SK-N-SH (cell line): ENCODE measurements at regions not wholly inside any gene's neighbourhood (a gene's known extent, or its start where the extent isn't known, plus 50 kb on each side); places are given as distances from the start of the nearest gene placed in this dataset.

Experiments used
- ELF1 ChIP-seq: IDR thresholded peaks from 2 replicates; pipeline ENCODE4 v1.4.0; 2012
- FOSL2 ChIP-seq: IDR thresholded peaks from 2 replicates; pipeline ENCODE4 v1.4.0; 2012; ENCODE audit warnings: low read depth, mild to moderate bottlenecking, moderate library complexity, borderline replicate concordance
- GABPA ChIP-seq: IDR thresholded peaks from 2 replicates; pipeline ENCODE4 v1.4.0; 2012; ENCODE audit warnings: low read depth, mild to moderate bottlenecking
- JUND ChIP-seq: IDR thresholded peaks from 2 replicates; pipeline ENCODE4 v1.4.0; 2012
- NFIC ChIP-seq: IDR thresholded peaks from 2 replicates; pipeline ENCODE4 v1.4.0; 2012; ENCODE audit warnings: borderline replicate concordance
- POLR2AphosphoS5 ChIP-seq: IDR thresholded peaks from 2 replicates; pipeline ENCODE4 v1.6.1; 2012; ENCODE audit warnings: low read depth, low read length
- RFX5 ChIP-seq: IDR thresholded peaks from 2 replicates; pipeline ENCODE4 v1.6.1; 2012; ENCODE audit warnings: mild to moderate bottlenecking, improper control_type of control experiment, low read length
- SMC3 ChIP-seq: IDR thresholded peaks from 2 replicates; pipeline ENCODE4 v1.6.1; 2012; ENCODE audit warnings: low read depth, low read length, improper control_type of control experiment
- YY1 ChIP-seq: IDR thresholded peaks from 2 replicates; pipeline ENCODE4 v1.4.0; 2012; ENCODE audit warnings: low read depth, mild to moderate bottlenecking
- TF ChIP-seq, protein P1 (sequence below): fragments of 150-350 bp; IDR thresholded peaks from 2 replicates; pipeline ENCODE4 v1.6.1; 2017; ENCODE audit warnings: antibody characterized with exemption, low read length, low read depth, borderline replicate concordance
- TF ChIP-seq, protein P2 (sequence below): fragments of 200-600 bp; sonication (generic); IDR thresholded peaks from 2 replicates; pipeline ENCODE4 v1.6.1; 2017; ENCODE audit warnings: antibody characterized with exemption, mild to moderate bottlenecking, moderate library complexity
- TF ChIP-seq, protein P3 (sequence below): IDR thresholded peaks from 2 replicates; pipeline ENCODE4 v1.6.1; 2012; ENCODE audit warnings: mild to moderate bottlenecking, low read depth, low read length, moderate library complexity

DNA sequence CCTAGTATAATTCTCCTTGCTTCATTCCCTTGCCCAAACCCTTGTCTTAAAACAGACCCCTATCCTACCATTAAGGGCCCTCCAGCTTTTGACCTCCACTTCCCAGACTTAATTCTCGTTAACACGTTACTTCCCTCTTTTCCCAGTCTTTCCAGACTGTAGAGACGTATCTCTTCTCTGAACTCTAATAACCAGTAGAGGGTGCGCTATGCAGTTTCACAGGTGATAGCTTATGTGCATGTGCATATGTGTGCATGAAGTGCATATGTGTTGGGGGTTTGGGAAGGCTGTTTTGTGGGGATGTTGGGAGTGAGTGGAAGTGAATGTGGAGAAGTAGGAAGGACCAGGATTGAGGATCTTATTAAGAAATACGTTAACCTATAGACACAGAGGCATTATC lies 78.1 kb upstream of the CCDC190 start:
- no peak for TF ChIP-seq FOSL2
- TF ChIP-seq, protein P1, sequence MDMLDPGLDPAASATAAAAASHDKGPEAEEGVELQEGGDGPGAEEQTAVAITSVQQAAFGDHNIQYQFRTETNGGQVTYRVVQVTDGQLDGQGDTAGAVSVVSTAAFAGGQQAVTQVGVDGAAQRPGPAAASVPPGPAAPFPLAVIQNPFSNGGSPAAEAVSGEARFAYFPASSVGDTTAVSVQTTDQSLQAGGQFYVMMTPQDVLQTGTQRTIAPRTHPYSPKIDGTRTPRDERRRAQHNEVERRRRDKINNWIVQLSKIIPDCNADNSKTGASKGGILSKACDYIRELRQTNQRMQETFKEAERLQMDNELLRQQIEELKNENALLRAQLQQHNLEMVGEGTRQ, result no peak
- TF ChIP-seq, protein P2, sequence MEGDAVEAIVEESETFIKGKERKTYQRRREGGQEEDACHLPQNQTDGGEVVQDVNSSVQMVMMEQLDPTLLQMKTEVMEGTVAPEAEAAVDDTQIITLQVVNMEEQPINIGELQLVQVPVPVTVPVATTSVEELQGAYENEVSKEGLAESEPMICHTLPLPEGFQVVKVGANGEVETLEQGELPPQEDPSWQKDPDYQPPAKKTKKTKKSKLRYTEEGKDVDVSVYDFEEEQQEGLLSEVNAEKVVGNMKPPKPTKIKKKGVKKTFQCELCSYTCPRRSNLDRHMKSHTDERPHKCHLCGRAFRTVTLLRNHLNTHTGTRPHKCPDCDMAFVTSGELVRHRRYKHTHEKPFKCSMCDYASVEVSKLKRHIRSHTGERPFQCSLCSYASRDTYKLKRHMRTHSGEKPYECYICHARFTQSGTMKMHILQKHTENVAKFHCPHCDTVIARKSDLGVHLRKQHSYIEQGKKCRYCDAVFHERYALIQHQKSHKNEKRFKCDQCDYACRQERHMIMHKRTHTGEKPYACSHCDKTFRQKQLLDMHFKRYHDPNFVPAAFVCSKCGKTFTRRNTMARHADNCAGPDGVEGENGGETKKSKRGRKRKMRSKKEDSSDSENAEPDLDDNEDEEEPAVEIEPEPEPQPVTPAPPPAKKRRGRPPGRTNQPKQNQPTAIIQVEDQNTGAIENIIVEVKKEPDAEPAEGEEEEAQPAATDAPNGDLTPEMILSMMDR, result no peak
- TF ChIP-seq GABPA, result no peak
- TF ChIP-seq JUND, result no peak
- TF ChIP-seq POLR2AphosphoS5, result no peak
- no peak for TF ChIP-seq SMC3
- no peak for TF ChIP-seq RFX5
- no peak for TF ChIP-seq ELF1
- TF ChIP-seq YY1, result no peak
- TF ChIP-seq NFIC, result no peak
- TF ChIP-seq, protein P3, sequence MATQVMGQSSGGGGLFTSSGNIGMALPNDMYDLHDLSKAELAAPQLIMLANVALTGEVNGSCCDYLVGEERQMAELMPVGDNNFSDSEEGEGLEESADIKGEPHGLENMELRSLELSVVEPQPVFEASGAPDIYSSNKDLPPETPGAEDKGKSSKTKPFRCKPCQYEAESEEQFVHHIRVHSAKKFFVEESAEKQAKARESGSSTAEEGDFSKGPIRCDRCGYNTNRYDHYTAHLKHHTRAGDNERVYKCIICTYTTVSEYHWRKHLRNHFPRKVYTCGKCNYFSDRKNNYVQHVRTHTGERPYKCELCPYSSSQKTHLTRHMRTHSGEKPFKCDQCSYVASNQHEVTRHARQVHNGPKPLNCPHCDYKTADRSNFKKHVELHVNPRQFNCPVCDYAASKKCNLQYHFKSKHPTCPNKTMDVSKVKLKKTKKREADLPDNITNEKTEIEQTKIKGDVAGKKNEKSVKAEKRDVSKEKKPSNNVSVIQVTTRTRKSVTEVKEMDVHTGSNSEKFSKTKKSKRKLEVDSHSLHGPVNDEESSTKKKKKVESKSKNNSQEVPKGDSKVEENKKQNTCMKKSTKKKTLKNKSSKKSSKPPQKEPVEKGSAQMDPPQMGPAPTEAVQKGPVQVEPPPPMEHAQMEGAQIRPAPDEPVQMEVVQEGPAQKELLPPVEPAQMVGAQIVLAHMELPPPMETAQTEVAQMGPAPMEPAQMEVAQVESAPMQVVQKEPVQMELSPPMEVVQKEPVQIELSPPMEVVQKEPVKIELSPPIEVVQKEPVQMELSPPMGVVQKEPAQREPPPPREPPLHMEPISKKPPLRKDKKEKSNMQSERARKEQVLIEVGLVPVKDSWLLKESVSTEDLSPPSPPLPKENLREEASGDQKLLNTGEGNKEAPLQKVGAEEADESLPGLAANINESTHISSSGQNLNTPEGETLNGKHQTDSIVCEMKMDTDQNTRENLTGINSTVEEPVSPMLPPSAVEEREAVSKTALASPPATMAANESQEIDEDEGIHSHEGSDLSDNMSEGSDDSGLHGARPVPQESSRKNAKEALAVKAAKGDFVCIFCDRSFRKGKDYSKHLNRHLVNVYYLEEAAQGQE, result no peak
